GM11168 (cell line): ENCODE measurements at regions not wholly inside any gene's neighbourhood (a gene's known extent, or its start where the extent isn't known, plus 50 kb on each side); places are given as distances from the start of the nearest gene placed in this dataset.

Experiments used
- in situ Hi-C: fragments of 300-500 bp; cut with MboI; formaldehyde crosslinking; loops from one replicate; pipeline ENCODE4 v1.12.0; 2022; ENCODE audit warnings: low sequenced_read_pairs; ENCODE audit not compliant: unreplicated experiment

DNA sequence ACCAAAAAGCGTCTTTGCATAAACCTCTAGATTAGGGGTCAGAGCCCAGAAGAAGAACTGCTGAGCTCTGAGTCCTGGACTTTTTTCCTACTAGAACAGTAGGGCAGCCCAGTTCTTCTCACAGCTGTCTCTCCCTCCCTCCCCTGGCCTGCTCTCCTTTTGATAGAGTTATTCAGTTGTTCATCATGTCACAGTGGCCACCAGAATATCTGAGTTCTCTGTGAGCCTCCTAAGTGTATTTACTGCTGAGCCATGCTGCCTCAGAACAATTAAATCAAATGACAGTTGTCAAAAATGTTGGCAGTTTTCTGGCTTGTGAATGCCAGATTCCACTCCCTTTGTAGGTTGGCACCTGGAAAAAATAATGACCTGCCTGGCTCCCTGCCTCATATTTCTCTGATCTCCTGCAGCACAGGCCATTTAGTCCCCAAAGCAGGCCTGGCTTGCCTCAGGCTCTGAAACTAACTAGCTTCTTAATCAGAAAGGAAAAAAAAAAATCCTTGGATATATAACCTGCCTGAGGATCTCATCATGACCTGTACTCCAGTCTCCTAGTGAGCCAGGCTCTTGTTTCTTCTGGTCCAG lies 377.4 kb upstream of the LARGE1 start:
- in situ Hi-C loops, result no loop called here

DNA sequence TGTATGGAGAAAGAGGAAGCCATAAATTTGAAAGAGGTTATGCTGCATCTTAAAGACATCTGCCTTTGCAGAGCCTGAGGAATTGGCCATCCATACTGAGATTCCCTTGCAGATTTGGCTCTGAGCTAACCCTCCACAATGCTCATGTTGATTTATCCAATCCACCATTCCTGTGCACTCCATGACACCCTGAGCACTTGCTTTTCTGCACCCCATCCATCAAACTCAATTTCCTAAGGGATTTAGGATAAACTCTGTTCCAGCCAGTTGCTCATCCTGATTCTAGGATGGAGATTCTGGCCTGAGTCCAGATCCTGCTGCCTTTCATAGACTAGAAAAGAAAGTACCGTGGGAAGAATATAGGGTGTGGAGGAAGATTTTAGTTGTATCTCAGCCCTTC lies 379.2 kb upstream of the LARGE1 start:
- in situ Hi-C loops, result no loop called here

DNA sequence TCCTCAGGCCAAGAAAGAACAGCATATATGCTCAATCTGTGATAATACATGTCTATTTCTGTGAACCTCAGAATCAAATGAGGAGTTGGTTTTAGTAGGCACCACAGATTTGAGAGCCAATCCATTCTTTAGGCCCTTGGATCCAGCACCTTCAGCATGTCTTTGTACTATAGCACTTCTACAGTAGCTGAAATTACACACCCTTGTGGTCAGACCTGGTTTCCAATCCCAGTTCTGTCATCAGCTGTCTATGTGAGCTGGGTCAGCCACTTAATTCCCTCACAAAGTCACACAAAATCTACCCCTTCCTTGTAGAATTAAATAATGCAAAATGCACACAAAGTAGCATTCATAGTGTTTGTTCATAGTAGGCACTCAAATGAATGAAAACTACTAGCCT lies 381.3 kb upstream of the LARGE1 start:
- in situ Hi-C loops, result no loop called here

DNA sequence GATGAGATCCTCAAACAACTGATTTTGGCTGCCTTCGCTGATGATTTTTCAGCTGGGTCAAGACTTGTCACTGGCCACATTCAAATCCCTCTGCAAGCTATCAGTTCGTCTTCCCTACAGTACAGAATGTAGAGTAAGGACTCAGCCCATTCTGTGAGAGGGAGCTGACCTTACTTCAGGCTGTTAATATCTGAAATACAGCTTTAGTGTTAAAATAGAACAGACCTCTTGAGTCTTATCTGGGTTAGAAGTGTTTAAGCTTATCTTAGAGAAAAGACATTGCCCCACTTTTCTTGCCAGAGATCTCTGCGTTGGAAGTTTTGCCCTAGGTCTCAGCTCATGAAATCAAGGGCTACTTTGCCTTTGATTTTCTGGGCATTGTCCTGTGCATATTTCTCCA lies 383.4 kb upstream of the LARGE1 start:
- in situ Hi-C loops, result no loop called here

DNA sequence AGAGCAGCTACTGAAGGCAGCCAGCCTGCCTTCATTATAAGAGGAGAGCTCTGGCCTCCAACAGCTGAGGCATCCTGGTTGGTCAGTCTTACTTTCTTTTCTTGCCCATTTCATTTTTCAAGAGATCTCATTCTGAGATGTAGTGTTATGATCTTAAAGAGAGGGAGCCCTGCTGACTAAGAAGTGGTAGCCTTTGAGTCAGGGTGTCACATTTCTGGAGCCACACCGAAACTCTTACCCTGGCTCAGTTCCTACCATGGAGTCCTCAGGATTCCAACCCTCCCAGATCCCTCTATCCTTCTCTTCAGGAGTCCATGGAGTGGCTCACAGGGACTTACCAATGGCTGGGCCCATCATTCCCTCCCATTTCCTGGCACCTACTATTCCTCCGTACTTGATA lies 386.1 kb upstream of the LARGE1 start:
- in situ Hi-C loops, result no loop called here

DNA sequence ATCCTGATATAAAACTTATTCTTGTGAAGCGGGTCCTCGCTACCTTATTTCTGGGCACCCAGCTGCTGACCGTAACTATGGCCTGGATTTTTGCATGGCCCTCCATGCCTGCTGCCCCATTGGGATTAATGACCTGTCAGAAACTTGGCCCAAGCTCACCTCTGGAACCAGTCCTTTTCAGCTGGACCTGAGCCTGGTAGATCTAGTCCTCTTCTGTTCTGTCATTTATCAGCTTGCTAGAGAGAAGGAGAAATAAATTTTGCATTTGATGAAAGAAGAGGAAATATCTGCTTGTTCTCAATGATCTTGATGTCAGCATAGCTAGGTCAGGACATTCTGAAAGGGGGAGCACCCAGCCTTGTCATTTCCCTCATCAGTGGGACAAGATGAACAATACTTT lies 387.8 kb upstream of the LARGE1 start:
- in situ Hi-C loops, result no loop called here

DNA sequence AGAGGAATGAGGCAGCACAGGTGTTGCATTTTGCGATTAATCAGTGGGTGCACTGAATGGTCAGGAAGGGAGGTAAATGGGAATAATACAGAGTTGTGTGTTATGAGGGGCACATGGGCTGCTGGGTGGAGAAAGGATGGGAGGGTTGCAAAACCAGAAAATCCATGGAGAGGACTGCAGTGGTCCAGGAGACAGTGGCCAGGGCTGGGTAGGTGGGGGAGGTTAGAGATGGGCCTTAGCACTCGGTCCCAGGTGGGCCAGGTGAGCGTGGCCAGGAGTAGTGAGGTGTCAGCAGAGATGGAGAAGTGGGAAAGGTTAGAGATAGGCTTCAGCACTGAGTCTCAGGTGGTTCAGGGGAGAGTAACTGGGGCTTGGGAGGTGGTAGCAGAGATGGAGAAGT lies 399.1 kb upstream of the LARGE1 start:
- in situ Hi-C loops, result no loop called here

DNA sequence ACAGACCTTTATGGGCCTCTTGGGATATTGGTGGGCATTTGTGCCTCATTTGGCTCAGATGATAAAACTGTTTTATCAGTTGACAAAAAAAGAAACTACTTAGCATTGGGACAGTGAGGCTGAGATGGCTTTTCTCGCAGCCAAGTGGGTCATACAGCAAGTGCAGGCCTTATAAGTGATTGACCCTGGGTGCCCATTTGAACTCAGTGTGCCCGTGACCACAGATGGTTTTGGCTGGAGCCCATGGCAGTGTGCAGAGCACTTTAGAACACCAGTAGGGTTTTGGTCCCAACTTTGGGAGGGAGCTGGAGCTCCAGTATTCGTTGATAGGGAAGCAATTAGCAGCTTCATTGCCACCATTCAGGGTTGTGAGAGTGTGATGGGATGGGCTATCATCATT lies 404.5 kb upstream of the LARGE1 start:
- in situ Hi-C loops, result no loop called here

DNA sequence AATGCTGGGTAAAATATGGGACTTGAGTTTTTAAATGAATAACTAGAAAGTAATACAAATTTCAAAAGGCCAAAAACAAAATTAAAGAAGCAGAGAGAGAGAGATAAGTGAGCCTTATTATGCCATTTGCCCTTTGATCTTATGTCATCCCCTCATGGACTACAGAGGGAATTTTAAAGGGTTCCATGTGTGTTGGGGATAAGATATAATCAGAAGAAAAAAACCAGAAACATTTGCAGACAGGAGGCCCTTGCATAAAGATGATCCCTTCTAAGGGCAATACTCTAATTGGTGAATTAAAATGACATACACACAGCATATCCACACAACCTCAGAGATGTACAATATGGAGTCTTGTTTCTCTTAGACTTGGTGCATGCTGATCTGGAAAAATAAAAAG lies 406.6 kb upstream of the LARGE1 start:
- in situ Hi-C loops, result no loop called here

DNA sequence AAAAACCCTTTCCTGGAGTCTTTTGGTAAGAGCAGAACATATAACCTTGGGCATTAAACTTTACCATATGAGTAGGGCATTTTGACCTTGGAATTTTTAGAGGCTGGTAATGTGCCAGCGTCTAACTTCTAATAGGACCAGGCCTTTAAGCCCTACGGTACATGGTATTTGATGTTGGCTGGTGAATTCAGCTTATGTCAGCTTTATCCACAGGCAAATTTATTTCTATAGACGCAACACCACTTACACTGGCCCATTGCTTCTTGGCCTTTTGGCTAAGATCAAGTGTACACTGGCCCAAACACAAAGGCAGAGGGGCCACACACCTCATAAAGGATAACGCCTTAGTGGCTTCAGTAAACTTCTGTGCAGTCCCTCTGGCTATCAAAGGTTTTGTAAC lies 410.2 kb upstream of the LARGE1 start:
- in situ Hi-C loops, result no loop called here

DNA sequence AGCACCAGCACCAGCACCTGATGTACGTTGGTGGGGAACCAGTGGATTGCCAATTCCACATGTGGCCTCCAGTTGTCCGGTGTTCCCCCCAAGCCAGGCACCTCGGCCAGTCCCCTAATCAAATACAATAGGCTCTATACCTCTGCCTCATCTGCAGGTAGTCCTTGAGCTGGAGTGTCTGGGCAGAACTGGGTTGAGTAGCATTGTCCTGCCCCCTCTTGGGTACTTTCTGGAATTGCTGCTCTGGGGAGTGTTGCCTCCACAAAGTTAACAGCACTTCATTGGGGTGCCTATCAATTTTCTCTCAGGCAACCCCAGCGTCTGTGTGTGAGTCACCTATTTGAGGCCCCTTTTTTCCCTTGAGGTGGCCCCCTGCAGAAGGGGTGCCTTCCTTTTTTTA lies 413.0 kb upstream of the LARGE1 start:
- in situ Hi-C loops, result no loop called here

DNA sequence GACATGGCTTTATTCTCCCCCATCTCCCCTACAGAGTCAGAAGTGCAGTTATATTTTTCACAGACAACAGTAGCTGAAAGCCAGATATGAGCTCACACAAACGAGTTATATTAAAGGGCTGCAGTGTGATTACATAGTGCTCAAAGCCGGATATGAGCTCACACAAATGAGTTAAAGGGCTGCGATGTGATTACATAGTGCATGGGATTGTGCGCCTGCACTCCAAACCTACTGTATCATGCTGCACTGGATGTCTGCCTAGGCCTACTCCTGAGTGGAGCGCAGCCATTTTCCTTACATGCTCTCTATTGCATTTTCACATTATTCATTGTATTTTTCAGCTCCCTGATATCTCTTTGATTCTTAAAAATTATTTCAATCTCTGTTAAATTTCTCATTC lies 414.6 kb upstream of the LARGE1 start:
- in situ Hi-C loops, result no loop called here

DNA sequence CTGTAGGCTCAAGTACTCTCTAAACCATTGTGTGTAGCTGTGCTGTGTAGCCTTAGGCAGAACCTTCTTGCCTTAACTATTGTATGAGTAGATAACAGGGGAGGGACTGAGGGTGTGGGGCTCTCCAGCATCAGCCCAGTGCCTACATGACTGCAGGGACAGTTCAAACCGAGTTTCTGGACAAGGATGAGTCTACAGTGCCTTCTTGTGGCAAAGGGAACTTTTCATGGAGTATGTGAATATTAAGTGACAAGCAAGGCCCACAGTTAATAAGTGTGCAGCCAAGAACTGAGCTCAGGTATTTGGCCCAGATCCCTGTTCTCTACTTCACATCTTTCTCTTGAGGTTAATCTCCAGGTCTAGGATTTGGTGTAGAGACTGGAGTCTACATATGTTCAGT lies 424.4 kb upstream of the LARGE1 start:
- in situ Hi-C loops, result no loop called here

DNA sequence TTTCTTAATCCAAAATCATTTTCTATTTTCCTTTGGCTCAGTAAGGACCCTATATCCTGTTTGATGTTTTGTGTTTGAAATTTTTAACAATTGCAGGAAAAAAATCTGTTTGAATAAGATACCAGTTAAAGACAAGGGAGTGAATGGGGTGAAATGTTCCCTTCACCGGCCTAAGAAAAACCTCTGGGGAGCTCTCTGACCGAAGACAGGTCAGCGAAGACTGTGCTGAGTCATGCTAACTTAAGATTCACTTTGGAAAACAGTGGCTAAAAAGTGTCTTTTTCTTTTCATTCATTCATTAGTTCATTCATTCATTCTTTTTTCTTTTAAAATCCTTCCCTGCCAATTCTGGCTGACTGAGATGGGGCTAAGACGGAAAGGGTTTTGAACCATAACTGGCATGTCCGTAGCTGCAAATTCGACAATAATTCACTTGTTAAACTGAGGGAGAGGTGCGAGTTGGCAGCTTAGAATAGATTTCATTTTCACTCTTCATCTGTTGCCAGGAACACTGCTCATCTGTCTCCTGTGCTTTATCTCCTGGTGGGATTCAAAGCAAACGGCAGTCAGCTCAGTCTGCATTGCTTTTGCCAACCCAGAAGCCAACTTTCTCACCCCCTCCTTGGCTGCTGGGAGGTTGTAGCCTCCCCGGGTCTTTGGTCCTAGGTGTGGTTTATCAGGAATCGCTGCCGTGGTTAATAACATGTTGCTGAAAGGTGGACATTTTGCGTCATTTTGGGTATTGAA lies 434.0 kb upstream of the LARGE1 start:
- in situ Hi-C loops, result no loop called here

DNA sequence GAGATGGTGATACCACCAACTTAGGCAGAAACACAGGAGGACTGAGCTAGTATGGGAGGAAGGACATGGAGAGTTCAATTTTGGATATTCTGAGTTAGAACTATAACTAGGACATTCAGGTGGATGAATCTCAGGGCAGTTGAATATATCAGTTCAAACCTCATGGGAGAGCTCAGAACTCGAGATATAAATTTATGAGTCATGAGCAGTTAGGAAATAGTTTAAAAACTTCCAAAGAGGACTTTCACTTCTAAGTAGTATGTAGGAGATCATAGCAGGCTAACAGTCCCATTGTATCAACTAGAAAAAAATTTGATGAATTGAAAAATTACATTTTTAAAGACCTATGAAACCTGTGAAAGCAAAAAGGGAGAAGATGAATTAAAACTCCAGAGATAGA lies 436.2 kb upstream of the LARGE1 start:
- in situ Hi-C loops, result no loop called here

DNA sequence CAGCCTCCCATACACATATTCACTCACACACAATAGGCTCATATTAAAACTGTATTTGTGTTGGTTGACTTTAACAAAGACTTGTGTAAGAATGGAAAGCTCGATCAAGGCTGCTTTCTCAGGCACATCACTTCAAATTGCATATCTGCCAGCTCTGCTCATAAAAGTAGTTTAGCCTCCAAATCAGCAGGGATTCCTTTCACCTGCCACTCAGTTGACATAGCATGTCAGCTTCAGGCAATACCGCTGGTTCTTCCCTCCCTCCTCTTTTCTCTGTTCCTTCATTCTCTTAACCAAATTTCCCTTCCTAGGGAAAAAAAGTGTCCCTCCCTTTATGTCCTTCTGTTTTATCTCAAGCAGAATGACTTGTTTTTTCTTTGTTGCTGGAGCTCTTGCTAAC lies 450.4 kb upstream of the LARGE1 start:
- in situ Hi-C loops, result no loop called here

DNA sequence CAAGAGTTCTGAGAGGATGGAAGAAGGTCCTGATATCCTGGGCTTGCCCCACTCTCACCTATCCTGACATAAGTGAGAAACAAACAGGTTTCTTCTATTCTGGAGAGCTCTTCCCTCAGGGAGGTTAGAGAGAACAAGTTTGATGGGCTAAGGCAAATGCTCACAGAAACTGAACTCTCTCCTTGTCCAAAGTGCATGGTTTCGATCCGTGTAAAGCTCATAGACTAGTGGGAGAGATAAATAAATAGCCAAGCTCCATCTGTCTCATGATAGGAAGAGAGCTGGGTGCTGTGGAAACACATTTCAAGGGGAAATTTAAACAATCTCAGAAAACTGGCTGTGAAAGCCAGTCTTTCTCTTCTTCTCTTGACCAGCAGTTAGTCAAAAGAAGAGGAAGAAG lies 459.5 kb upstream of the LARGE1 start:
- in situ Hi-C loops, result no loop called here

DNA sequence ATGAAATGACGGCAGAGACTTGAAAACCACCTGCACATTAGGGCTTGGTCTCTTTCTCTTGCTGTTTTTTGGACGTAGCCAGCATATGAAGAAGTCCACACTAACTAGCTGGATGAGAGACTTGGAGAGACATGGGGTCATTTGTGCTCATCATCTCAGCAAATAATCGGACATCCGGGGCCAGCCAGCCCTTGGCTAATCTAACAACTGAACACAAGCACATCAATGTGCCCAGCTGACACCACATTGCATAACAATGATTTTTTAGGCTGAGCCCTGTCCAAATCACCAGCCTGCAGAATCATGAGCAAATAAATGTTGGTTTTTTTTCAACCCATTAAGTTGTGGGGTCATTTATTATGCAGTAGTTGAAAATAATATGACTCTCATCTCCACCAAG lies 460.3 kb upstream of the LARGE1 start:
- in situ Hi-C loops, result no loop called here

DNA sequence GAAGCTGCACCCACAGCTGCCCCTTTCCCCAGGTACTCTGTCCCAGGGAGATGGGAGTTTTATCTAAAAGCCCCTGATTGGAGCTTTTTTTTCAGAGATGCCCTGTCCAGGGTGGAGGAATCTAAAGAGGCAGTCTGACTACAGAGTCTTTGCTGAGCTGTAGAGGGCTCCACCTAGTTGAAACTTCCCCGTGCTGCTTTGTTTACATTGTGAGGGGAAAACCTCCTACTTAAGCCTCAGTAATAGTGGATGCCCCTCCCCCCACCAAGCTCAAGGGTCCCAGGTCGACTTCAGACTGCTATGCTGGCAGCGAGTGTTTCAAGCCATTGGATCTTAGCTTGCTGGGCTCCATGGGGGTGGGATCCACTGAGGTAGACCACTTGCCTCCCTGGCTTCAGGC lies 470.1 kb upstream of the LARGE1 start:
- in situ Hi-C loops, result no loop called here

DNA sequence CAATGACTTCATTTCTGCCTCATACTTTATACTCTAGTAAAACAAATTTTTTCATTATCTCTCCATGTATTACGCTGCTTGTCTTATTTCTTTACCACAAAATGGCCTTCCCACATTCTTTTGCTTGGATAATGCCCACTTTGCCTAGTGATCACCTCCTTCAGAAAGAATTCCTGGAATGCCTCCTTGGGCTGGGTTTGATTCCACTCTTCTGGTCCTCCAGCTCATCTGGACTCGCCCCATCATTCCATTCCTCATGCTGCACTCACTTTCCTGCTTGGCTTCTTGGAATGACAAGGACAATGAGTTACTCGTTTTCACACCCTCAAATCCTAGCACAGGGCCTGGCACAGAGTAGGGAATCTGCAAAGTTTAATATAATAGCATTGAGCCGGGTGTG lies 475.1 kb upstream of the LARGE1 start:
- in situ Hi-C loops, result no loop called here

DNA sequence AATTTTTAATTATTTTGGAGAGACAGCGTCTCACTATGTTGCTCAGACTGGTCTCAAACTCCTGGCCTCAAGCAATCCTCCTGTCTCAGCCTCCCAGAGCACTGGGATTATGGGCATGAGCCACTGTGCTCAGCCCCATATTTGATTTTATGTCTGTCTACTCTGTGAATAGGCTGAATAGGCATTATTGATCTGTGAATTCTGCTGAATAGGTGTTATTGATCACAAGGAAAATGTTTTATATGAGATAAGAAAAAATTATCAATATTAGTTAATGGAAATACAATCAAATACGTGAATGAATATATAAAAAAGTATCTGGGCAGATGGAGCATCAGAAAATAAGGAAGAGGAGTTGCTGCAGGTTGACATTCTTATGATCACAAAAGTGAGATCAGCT lies 483.4 kb upstream of the LARGE1 start:
- in situ Hi-C loops, result loop anchor here (25.0 kb wide), 1 partner anchor 609 kb away; no protein-coding TSS in a partner anchor

DNA sequence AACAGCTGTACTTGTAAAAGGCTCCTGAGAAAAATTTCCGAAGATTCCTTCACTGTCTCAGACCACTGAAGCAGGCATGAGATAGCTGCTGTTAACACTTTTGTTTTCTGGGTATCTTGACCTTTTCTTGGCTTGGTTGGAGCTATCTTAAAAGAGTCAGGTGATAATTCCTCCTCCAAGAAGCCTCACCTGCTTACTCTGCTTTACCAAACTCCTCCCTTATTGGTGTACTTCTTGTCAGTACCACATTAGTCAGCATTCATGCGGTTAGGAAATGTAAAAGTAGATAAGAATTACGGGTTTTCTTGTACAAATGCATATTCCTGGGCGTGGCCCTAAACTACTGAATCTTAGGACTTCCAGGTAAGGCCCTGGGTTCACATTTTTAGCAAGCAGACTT lies 489.8 kb upstream of the LARGE1 start:
- in situ Hi-C loops, result loop anchor here (25.0 kb wide), 1 partner anchor 602 kb away; no protein-coding TSS in a partner anchor
